ENCODE measurements at regions not wholly inside any gene's neighbourhood (a gene's known extent, or its start where the extent isn't known, plus 50 kb on each side); places are given as distances from the start of the nearest gene placed in this dataset.

GRCh38 chr5:152084476-152084875 is 159.8 kb upstream of the GLRA1 start:
- TF ChIP-seq CTCF (IDR thresholded peaks at IDR 0.05) (no peak), POLR2A (IDR thresholded peaks at IDR 0.05) (no peak)

All from thyroid gland (tissue), 4 donors.